ENCODE measurements at regions not wholly inside any gene's neighbourhood (a gene's known extent, or its start where the extent isn't known, plus 50 kb on each side); places are given as distances from the start of the nearest gene placed in this dataset.

GRCh38 chr4:27276307-27277073 is 415.8 kb downstream of the STIM2 start:
- DNase-seq = no peak

GRCh38 chr4:27278615-27279375 is 418.2 kb downstream of the STIM2 start:
- no peak for DNase-seq

GRCh38 chr4:27288496-27288895 is 427.9 kb downstream of the STIM2 start:
- no peak for DNase-seq

- no peak for DNase-seq
These were observed 429.1 kb downstream of the STIM2 start for GRCh38 chr4:27289704-27290103.

- DNase-seq = no peak
These were observed 433.2 kb downstream of the STIM2 start for GRCh38 chr4:27293831-27294230.

- no peak for DNase-seq
These were observed 444.1 kb downstream of the STIM2 start for GRCh38 chr4:27304751-27305150.

- no peak for DNase-seq
These were observed 444.6 kb downstream of the STIM2 start for GRCh38 chr4:27305246-27305645.

GRCh38 chr4:27308379-27308778 is 447.7 kb downstream of the STIM2 start:
- no peak for DNase-seq

- DNase-seq = no peak
These were observed 455.0 kb downstream of the STIM2 start for GRCh38 chr4:27315625-27316024.

- DNase-seq = no peak
These were observed 455.5 kb downstream of the STIM2 start for GRCh38 chr4:27316176-27316575.

- DNase-seq = no peak
These were observed 458.1 kb downstream of the STIM2 start for GRCh38 chr4:27318740-27319139.

GRCh38 chr4:27326991-27327390 is 466.4 kb downstream of the STIM2 start:
- DNase-seq = no peak

GRCh38 chr4:27327421-27328181 is 467.0 kb downstream of the STIM2 start:
- DNase-seq = no peak

- no peak for DNase-seq
These were observed 477.9 kb downstream of the STIM2 start for GRCh38 chr4:27338530-27338929.

- DNase-seq = no peak
These were observed 482.8 kb downstream of the STIM2 start for GRCh38 chr4:27343411-27343810.

GRCh38 chr4:27350161-27350560 is 489.5 kb downstream of the STIM2 start:
- no peak for DNase-seq

- DNase-seq = no peak
These were observed 496.6 kb downstream of the STIM2 start for GRCh38 chr4:27357283-27357682.

GRCh38 chr4:27358269-27358668 is 497.6 kb downstream of the STIM2 start:
- no peak for DNase-seq

- DNase-seq = no peak
These were observed 499.5 kb downstream of the STIM2 start for GRCh38 chr4:27360131-27360530.

GRCh38 chr4:27360790-27361267 is 500.2 kb downstream of the STIM2 start:
- no peak for DNase-seq

- DNase-seq = no peak
These were observed 503.9 kb downstream of the STIM2 start for GRCh38 chr4:27364509-27364908.

- DNase-seq = no peak
These were observed 505.6 kb downstream of the STIM2 start for GRCh38 chr4:27366104-27366823.

GRCh38 chr4:27368781-27369180 is 508.1 kb downstream of the STIM2 start:
- no peak for DNase-seq

Measured in activated effector memory CD4-positive, alpha-beta T cell treated with anti-CD3 and anti-CD28 coated beads, Interleukin-2, amount 50 U/mL, for 16 hours (primary cell).